C4-2B (cell line): ENCODE measurements at regions not wholly inside any gene's neighbourhood (a gene's known extent, or its start where the extent isn't known, plus 50 kb on each side); places are given as distances from the start of the nearest gene placed in this dataset.

ENCODE experiments used
- ZFX ChIP-seq: fragments of 450-650 bp; IDR thresholded peaks from 2 replicates; pipeline ENCODE4 v1.6.1; 2017
- TF ChIP-seq, protein P1 (sequence below): fragments of 450-650 bp; conservative IDR thresholded peaks from 2 replicates; pipeline ENCODE4 v1.5.1; 2017; ENCODE audit warnings: mild to moderate bottlenecking

DNA sequence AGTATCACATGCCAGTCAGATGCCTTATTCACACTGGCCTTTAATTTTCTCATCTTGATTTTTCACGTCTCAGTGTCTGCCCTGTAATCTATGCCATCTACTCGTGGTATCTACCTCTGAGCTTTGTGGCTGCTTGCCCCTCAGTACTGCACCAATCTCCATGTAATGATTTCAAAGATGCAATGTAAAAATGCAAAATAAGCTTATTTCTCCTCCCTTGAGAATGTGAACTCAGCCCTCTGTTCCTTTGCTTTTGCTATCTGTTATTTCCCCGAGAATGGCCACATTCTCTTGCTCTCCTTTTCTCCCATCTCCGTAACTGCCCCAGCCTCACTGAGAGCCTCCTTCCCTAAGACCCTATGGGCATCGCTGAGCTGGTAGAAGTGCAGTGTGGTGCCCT lies 317.5 kb downstream of the SFMBT2 start:
- TF ChIP-seq, protein P1, sequence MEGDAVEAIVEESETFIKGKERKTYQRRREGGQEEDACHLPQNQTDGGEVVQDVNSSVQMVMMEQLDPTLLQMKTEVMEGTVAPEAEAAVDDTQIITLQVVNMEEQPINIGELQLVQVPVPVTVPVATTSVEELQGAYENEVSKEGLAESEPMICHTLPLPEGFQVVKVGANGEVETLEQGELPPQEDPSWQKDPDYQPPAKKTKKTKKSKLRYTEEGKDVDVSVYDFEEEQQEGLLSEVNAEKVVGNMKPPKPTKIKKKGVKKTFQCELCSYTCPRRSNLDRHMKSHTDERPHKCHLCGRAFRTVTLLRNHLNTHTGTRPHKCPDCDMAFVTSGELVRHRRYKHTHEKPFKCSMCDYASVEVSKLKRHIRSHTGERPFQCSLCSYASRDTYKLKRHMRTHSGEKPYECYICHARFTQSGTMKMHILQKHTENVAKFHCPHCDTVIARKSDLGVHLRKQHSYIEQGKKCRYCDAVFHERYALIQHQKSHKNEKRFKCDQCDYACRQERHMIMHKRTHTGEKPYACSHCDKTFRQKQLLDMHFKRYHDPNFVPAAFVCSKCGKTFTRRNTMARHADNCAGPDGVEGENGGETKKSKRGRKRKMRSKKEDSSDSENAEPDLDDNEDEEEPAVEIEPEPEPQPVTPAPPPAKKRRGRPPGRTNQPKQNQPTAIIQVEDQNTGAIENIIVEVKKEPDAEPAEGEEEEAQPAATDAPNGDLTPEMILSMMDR: no peak
- no peak for TF ChIP-seq ZFX
